Dendritic cell treated with granulocyte-macrophage colony-stimulating factor and Interleukin-4, amounts not matched to agents 40 ng/mL and 50 ng/mL, for 4 days (primary cell): ENCODE measurements at regions not wholly inside any gene's neighbourhood (a gene's known extent, or its start where the extent isn't known, plus 50 kb on each side); places are given as distances from the start of the nearest gene placed in this dataset.

Experiments used
- H3K27ac Mint-ChIP-seq: one replicate; pipeline ENCODE4 v1.8.0; 2022; ENCODE audit warnings: mild to moderate bottlenecking, mixed read lengths
- H3K27me3 Mint-ChIP-seq: one replicate; pipeline ENCODE4 v1.8.0; 2022; ENCODE audit warnings: mild to moderate bottlenecking, mixed read lengths
- H3K36me3 Mint-ChIP-seq: one replicate; pipeline ENCODE4 v1.8.0; 2022; ENCODE audit warnings: low read depth, mixed read lengths
- H3K4me1 Mint-ChIP-seq: one replicate; pipeline ENCODE4 v1.8.0; 2022; ENCODE audit warnings: low read depth, mixed read lengths
- H3K4me3 Mint-ChIP-seq: one replicate; pipeline ENCODE4 v1.8.0; 2022; ENCODE audit warnings: mild to moderate bottlenecking, moderate library complexity, mixed read lengths
- H3K9me3 Mint-ChIP-seq: one replicate; pipeline ENCODE4 v1.8.0; 2022; ENCODE audit warnings: mixed read lengths
- intact Hi-C: fragments of 100-400 bp; cut with micrococcal nuclease; formaldehyde crosslinking; loops from one replicate; pipeline ENCODE4 v1.15.0; 2022

- H3K4me1 Mint-ChIP-seq = no peaks in the 10 kb centered on the region
- H3K4me3 Mint-ChIP-seq = no peak overlapping the region
- intact Hi-C loops = no loop called here
- H3K27me3 Mint-ChIP-seq = no peaks in the 10 kb centered on the region
- H3K9me3 Mint-ChIP-seq = peaks cover 20% of the 10 kb centered on the region
- H3K36me3 Mint-ChIP-seq = no peaks in the 10 kb centered on the region
- no peak overlapping the region for H3K27ac Mint-ChIP-seq
Observed at GRCh38 chr2:146818122-146818521, 1026.7 kb upstream of the ACVR2A start.

GRCh38 chr2:146817613-146818012 is 1027.2 kb upstream of the ACVR2A start:
- Mint-ChIP-seq H3K9me3 (peaks cover 17% of the 10 kb centered on the region), H3K27me3 (no peaks in the 10 kb centered on the region), H3K27ac (no peak overlapping the region), H3K36me3 (no peaks in the 10 kb centered on the region), H3K4me3 (no peak overlapping the region), H3K4me1 (no peaks in the 10 kb centered on the region)
- intact Hi-C loops = no loop called here

DNA sequence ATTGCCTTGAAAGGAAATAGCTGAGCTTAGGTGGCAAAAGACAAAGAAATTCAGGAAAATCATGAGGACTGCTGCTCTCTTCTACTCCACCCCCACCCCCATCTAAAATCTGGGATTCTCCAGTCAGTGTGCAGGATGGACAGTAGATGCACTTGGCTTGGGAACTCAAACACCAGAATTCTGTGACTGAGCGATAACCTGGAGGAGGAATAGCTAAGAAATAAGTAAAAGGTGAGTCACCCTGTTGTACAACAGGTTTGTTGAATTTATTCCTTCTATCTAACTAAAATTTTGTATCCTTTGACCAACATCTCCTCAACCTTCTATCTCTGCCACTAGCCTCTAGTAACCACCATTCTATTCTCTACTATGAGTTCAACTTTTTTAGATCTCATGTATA is 1029.9 kb upstream of the ACVR2A start:
- Mint-ChIP-seq H3K4me3 (no peak overlapping the region), H3K36me3 (no peaks in the 10 kb centered on the region), H3K4me1 (no peaks in the 10 kb centered on the region), H3K27ac (no peak overlapping the region), H3K9me3 (peaks cover 41% of the 10 kb centered on the region), H3K27me3 (no peaks in the 10 kb centered on the region)
- intact Hi-C loops = no loop called here

DNA sequence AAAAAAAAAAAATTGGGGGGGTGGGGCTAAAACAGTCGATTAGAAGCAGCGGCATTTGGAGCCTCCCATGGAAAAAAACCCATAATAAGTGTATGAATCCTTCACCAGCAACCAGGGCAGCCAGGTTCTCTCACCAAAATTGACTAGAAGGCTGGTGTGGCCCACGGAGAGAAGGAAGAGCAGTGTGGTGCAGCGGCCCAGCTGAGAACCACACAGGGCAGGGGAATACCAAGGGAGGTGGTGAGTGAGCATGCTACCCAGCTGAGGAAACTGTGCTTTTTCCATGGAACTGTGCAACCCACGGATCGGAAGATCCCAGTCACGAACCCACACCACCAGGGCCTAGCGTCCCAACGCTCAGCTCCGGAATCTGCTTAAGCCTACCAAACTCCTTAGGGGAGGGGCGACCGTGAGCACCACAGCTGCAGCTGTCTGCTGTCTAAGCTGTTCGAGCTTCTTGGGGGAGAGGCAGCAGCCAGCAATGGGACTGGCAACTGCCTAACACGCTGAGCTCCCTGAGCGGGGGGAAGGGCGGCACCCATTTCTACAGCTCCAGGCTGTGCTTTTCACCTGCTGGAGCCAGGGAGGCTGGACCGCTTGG is 1037.2 kb upstream of the ACVR2A start:
- Mint-ChIP-seq H3K27me3 (no peaks in the 10 kb centered on the region), H3K36me3 (no peaks in the 10 kb centered on the region), H3K4me3 (no peak overlapping the region), H3K4me1 (no peaks in the 10 kb centered on the region), H3K27ac (no peak overlapping the region), H3K9me3 (peaks cover 60% of the 10 kb centered on the region)
- intact Hi-C loops = no loop called here

DNA sequence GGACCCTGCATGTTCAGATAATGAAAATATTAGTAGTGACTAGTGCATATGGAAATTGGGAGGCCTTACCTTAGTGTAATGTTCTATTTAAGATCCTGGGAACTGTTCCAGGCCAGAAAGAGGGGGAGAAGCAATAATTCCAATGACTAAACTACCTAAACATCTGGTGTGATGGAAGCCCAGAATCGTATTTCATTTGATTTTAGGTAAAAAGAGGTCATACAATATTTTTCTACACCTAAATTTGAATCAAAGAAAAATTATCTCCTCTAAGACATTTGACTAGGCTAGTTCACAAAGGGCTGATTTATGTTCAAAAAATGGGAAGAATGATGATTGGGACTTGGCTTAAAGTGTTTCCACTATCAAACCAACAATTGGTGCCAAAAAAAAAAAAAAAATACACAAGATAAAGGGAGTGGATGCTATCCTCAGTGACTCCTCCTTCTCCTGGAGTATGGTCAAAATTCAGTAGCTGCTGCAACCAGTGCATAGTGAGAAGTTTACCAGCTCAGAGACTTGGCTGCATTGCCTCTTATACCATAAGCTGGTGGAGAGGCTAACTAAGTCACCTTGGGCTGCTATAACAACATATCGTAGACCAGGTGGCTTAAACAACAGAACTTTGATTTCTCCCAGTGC is 1038.3 kb upstream of the ACVR2A start:
- Mint-ChIP-seq H3K9me3 (peaks cover 55% of the 10 kb centered on the region), H3K4me3 (no peak overlapping the region), H3K36me3 (no peaks in the 10 kb centered on the region), H3K27me3 (no peaks in the 10 kb centered on the region), H3K4me1 (no peaks in the 10 kb centered on the region), H3K27ac (no peak overlapping the region)
- intact Hi-C loops = no loop called here

GRCh38 chr2:146804288-146804687 is 1040.5 kb upstream of the ACVR2A start:
- no peaks in the 10 kb centered on the region for H3K4me1 Mint-ChIP-seq
- no peaks in the 10 kb centered on the region for H3K27me3 Mint-ChIP-seq
- intact Hi-C loops = no loop called here
- no peak overlapping the region for H3K4me3 Mint-ChIP-seq
- no peak overlapping the region for H3K27ac Mint-ChIP-seq
- H3K9me3 Mint-ChIP-seq = peaks cover 39% of the 10 kb centered on the region
- no peaks in the 10 kb centered on the region for H3K36me3 Mint-ChIP-seq

DNA sequence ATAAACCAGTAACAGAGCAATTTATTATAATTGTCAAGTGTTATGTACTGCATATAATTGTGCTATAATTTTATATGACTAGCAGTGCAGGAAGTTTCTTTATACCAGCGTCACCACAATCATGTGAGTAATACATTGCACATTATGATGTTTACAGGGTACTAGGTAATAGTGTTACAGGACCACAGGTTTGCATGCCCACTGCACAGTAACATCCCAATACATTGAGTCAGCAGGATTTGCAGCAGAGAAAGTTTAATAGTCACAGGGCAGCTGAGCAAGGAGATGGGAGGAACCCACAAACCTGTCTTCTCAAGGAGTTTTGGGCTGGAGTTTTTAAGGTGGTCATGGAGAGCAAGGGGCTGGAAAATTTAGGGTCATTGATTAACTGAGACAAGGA is 1042.9 kb upstream of the ACVR2A start:
- Mint-ChIP-seq H3K27me3 (no peaks in the 10 kb centered on the region), H3K9me3 (peaks cover 19% of the 10 kb centered on the region), H3K4me1 (no peaks in the 10 kb centered on the region), H3K27ac (no peak overlapping the region), H3K4me3 (no peak overlapping the region), H3K36me3 (no peaks in the 10 kb centered on the region)
- intact Hi-C loops = no loop called here

DNA sequence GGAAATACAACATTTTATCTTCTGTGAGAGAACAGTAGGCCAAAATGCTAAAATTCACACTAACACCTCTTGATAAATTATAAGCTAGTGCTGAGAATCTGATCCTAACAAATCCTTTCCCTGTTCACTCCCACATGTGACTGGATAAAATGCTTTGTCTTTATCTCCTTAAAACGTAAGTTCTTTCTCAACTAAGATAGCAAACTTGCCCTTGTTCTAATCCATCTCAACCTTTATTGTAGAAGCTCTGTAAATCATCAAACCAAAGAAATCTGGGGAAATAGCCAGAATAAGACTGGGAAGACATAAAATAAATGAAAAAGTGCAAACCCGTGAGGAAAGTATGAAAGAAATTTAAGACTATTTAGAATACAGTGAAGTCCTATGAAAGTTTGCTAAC is 1058.4 kb upstream of the ACVR2A start:
- Mint-ChIP-seq H3K9me3 (peaks cover 92% of the 10 kb centered on the region), H3K4me3 (no peak overlapping the region), H3K27me3 (no peaks in the 10 kb centered on the region), H3K27ac (no peak overlapping the region), H3K4me1 (no peaks in the 10 kb centered on the region), H3K36me3 (no peaks in the 10 kb centered on the region)
- intact Hi-C loops = no loop called here

- Mint-ChIP-seq H3K9me3 (peaks cover 89% of the 10 kb centered on the region), H3K27me3 (no peaks in the 10 kb centered on the region), H3K4me1 (no peaks in the 10 kb centered on the region), H3K36me3 (no peaks in the 10 kb centered on the region), H3K27ac (no peak overlapping the region), H3K4me3 (no peak overlapping the region)
- intact Hi-C loops = no loop called here
Observed at GRCh38 chr2:146785101-146785500, 1059.7 kb upstream of the ACVR2A start.

- Mint-ChIP-seq H3K36me3 (no peaks in the 10 kb centered on the region), H3K9me3 (peaks cover 89% of the 10 kb centered on the region), H3K4me1 (no peaks in the 10 kb centered on the region), H3K27ac (no peak overlapping the region), H3K27me3 (no peaks in the 10 kb centered on the region), H3K4me3 (no peak overlapping the region)
- intact Hi-C loops = no loop called here
Observed at GRCh38 chr2:146784602-146785001, 1060.2 kb upstream of the ACVR2A start.

GRCh38 chr2:146777181-146777580 is 1067.6 kb upstream of the ACVR2A start:
- intact Hi-C loops = no loop called here
- peaks cover 51% of the 10 kb centered on the region for H3K9me3 Mint-ChIP-seq
- H3K27me3 Mint-ChIP-seq = no peaks in the 10 kb centered on the region
- H3K27ac Mint-ChIP-seq = no peak overlapping the region
- no peaks in the 10 kb centered on the region for H3K36me3 Mint-ChIP-seq
- H3K4me1 Mint-ChIP-seq = no peaks in the 10 kb centered on the region
- no peak overlapping the region for H3K4me3 Mint-ChIP-seq

- no peaks in the 10 kb centered on the region for H3K36me3 Mint-ChIP-seq
- H3K27ac Mint-ChIP-seq = no peak overlapping the region
Observed at GRCh38 chr2:146776596-146776995, 1068.2 kb upstream of the ACVR2A start.

GRCh38 chr2:146771531-146771930 is 1073.3 kb upstream of the ACVR2A start:
- intact Hi-C loops = no loop called here
- Mint-ChIP-seq H3K27me3 (no peaks in the 10 kb centered on the region), H3K9me3 (peaks cover 10% of the 10 kb centered on the region), H3K36me3 (no peaks in the 10 kb centered on the region), H3K27ac (no peak overlapping the region), H3K4me1 (no peaks in the 10 kb centered on the region), H3K4me3 (no peak overlapping the region)

More at GRCh38 chr2:146776596-146776995, 1068.2 kb upstream of the ACVR2A start:
- Mint-ChIP-seq H3K4me1 (no peaks in the 10 kb centered on the region), H3K4me3 (no peak overlapping the region), H3K9me3 (peaks cover 45% of the 10 kb centered on the region), H3K27me3 (no peaks in the 10 kb centered on the region)
- intact Hi-C loops = no loop called here

- Mint-ChIP-seq H3K27me3 (no peaks in the 10 kb centered on the region), H3K4me3 (no peak overlapping the region), H3K27ac (no peak overlapping the region), H3K4me1 (no peaks in the 10 kb centered on the region), H3K9me3 (no peaks in the 10 kb centered on the region), H3K36me3 (no peaks in the 10 kb centered on the region)
- intact Hi-C loops = no loop called here
Observed at GRCh38 chr2:146764301-146764700, 1080.5 kb upstream of the ACVR2A start.

DNA sequence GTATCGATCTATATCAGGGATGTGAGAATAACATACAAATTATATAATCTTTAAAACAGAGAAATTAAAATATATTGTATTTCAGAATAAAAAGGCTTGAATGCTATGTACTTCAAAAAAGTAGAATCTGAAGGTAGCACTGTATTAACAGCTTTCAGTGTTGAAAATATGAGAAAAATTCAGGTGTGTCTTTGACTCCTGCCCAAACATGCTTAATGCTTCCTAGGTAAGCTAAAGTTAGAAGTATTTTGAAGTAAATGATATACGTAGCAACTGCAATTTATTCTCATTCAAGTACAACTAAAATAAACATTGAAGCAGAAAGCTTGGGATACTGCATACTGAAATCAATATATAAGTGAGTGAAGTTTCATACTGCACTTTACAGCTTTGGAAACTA is 1082.0 kb upstream of the ACVR2A start:
- H3K4me3 Mint-ChIP-seq = no peak overlapping the region
- H3K36me3 Mint-ChIP-seq = no peaks in the 10 kb centered on the region
- H3K27me3 Mint-ChIP-seq = no peaks in the 10 kb centered on the region
- no peaks in the 10 kb centered on the region for H3K9me3 Mint-ChIP-seq
- intact Hi-C loops = no loop called here
- H3K4me1 Mint-ChIP-seq = no peaks in the 10 kb centered on the region
- no peak overlapping the region for H3K27ac Mint-ChIP-seq
